ENCODE measurements at regions not wholly inside any gene's neighbourhood (a gene's known extent, or its start where the extent isn't known, plus 50 kb on each side); places are given as distances from the start of the nearest gene placed in this dataset.

DNA sequence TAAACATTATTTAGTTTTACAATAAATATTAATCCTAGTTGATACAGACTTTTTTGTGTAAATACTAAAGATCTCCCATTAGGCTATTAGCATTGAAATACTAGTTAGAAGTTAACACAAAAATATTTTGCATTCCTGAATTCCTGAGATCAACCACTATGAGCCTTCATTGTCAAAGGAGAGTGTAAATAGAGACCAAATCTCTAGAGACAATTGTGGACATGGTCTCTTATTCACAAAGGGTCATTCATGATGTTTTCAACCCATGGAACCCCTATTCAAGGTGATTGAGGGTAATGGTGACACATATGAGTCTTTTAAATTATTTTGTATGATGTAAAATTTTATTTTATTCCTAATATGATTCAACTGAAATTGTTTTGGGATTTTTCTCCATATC is 1454.8 kb upstream of the LRRTM3 start:
- no peaks in the 10 kb centered on the region for H3K27me3 ChIP-seq (ENCODE audit: insufficient read depth, low read length, poor library complexity)
- no peaks in the 10 kb centered on the region for H3K4me1 ChIP-seq (ENCODE audit: control insufficient read depth, low read depth, low read length)
- no peak overlapping the region for H3K4ac ChIP-seq (ENCODE audit: low read depth, low read length)
- peak; percentile 26 for DNase-seq
- H3K36me3 ChIP-seq (ENCODE audit: control insufficient read depth, insufficient read depth, low read length) = no peaks in the 10 kb centered on the region
- H3K79me2 ChIP-seq (ENCODE audit: control insufficient read depth, insufficient read depth, low read length) = no peaks in the 10 kb centered on the region
- H3K23ac ChIP-seq (ENCODE audit: low read length) = no peak overlapping the region
- no peak overlapping the region for H2BK15ac ChIP-seq (replicated peaks; ENCODE audit: low read depth)
- H3K18ac ChIP-seq (ENCODE audit: low read length) = no peak overlapping the region
- H4K5ac ChIP-seq (ENCODE audit: low read length) = no peak overlapping the region
- no peak overlapping the region for H3K27ac ChIP-seq (ENCODE audit: low read depth, low read length)
- no peak overlapping the region for H3K4me2 ChIP-seq (ENCODE audit: low read length)
- H3K9ac ChIP-seq (ENCODE audit: low read length) = no peak overlapping the region
- H2BK120ac ChIP-seq (ENCODE audit: low read depth, low read length) = no peak overlapping the region
- H2AK5ac ChIP-seq (ENCODE audit: low read length) = no peak overlapping the region
- H3K56ac ChIP-seq (ENCODE audit: low read length) = no peak overlapping the region
- no peaks in the 10 kb centered on the region for H3K79me1 ChIP-seq (ENCODE audit: low read length)
- H4K8ac ChIP-seq (ENCODE audit: low read depth, low read length) = no peak overlapping the region
- no peak overlapping the region for H2BK5ac ChIP-seq (ENCODE audit: low read length)
- no peak overlapping the region for H3K4me3 ChIP-seq (ENCODE audit: low read length)

DNA sequence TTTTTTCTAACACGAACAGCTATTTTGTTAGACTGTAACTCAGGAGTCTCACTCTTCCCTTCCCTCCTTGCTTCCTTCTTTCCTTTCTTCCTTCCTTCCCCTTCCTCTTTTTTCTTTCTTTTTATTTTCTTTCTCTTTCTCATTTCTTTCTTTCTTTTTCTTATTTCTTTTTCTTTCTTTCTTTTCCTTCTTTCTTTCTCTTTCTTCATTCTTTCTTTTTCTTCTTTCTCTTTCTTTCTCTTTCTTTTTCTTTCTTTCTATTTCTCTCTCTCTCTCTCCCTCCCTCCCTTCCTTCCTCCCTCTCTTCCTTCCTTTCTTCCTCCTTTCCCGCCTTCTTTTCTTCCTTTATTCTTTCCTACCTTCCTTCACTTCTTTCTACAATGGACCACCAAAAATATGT is 1443.0 kb upstream of the LRRTM3 start:
- DNase-seq = no peak
- 100% methylated on average over 1 of the region's 2 CpGs for WGBS (ENCODE audit: extremely low coverage, insufficient coverage, low lambda C conversion rate)
- no peak overlapping the region for H2BK120ac ChIP-seq (ENCODE audit: low read depth, low read length)

DNA sequence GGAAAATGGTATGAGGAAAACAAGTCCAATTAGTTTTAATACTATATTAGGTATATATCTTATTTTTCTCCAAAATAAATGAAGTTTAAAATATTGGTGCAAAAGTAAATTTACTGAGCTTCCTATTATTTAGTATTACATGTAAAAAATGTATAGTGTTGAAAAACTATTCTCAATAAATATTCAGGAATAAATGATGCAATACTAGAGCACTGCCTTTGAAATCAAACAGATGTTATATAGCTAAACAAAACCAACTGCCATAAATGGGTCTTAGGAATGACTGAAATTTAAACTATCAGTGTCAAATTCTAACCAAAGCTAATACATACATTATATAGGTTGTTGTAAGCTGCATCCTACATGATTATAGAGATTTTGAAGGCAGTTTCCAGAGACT is 1434.0 kb upstream of the LRRTM3 start:
- Histone ChIP-seq H3K23ac (ENCODE audit: low read length) (no peak overlapping the region), H2BK15ac (replicated peaks; ENCODE audit: low read depth) (no peak overlapping the region)

More for the DNA sequence above, 1443.0 kb upstream of the LRRTM3 start:
- Histone ChIP-seq H2BK5ac (ENCODE audit: low read length) (no peak overlapping the region), H3K4me2 (ENCODE audit: low read length) (no peak overlapping the region), H3K4me3 (ENCODE audit: low read length) (no peak overlapping the region), H3K56ac (ENCODE audit: low read length) (no peak overlapping the region), H4K5ac (ENCODE audit: low read length) (no peak overlapping the region), H3K79me2 (ENCODE audit: control insufficient read depth, insufficient read depth, low read length) (no peaks in the 10 kb centered on the region), H3K79me1 (ENCODE audit: low read length) (no peaks in the 10 kb centered on the region), H3K23ac (ENCODE audit: low read length) (no peak overlapping the region), H3K4ac (ENCODE audit: low read depth, low read length) (no peak overlapping the region), H3K27me3 (ENCODE audit: insufficient read depth, low read length, poor library complexity) (no peaks in the 10 kb centered on the region), H3K4me1 (ENCODE audit: control insufficient read depth, low read depth, low read length) (no peaks in the 10 kb centered on the region), H4K8ac (ENCODE audit: low read depth, low read length) (no peak overlapping the region), H3K27ac (ENCODE audit: low read depth, low read length) (no peak overlapping the region), H3K36me3 (ENCODE audit: control insufficient read depth, insufficient read depth, low read length) (no peaks in the 10 kb centered on the region), H3K9ac (ENCODE audit: low read length) (no peak overlapping the region), H2AK5ac (ENCODE audit: low read length) (no peak overlapping the region), H3K18ac (ENCODE audit: low read length) (no peak overlapping the region), H2BK15ac (replicated peaks; ENCODE audit: low read depth) (no peak overlapping the region)

DNA sequence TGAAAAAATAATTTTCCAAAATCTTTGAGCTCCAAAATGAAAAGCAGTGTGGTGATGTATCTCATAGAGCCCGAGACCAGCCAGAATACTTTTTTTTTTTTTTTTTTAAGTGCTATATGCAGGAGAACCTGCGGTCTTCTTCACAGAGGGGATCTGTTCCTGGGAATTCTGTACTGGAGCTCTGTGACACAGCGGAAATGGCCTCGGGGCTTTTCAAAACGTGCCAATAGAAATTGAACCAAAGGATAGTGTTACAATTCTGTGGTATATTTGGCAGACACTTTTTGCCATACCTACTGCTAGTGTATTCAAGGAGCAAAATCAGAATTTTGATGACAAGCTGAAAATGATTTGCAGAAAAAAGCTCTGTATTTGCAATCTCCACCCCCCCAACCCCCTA is 1429.3 kb upstream of the LRRTM3 start:
- no peaks in the 10 kb centered on the region for H3K79me1 ChIP-seq (ENCODE audit: low read length)
- H3K4me3 ChIP-seq (ENCODE audit: low read length) = no peak overlapping the region
- no peak overlapping the region for H2BK120ac ChIP-seq (ENCODE audit: low read depth, low read length)
- H3K27me3 ChIP-seq (ENCODE audit: insufficient read depth, low read length, poor library complexity) = no peaks in the 10 kb centered on the region
- no peaks in the 10 kb centered on the region for H3K4me1 ChIP-seq (ENCODE audit: control insufficient read depth, low read depth, low read length)
- H3K4me2 ChIP-seq (ENCODE audit: low read length) = no peak overlapping the region
- no peak overlapping the region for H2AK5ac ChIP-seq (ENCODE audit: low read length)
- H3K4ac ChIP-seq (ENCODE audit: low read depth, low read length) = no peak overlapping the region
- no peak overlapping the region for H4K8ac ChIP-seq (ENCODE audit: low read depth, low read length)
- H3K36me3 ChIP-seq (ENCODE audit: control insufficient read depth, insufficient read depth, low read length) = no peaks in the 10 kb centered on the region
- no peaks in the 10 kb centered on the region for H3K79me2 ChIP-seq (ENCODE audit: control insufficient read depth, insufficient read depth, low read length)
- H3K27ac ChIP-seq (ENCODE audit: low read depth, low read length) = no peak overlapping the region
- no peak overlapping the region for H3K9ac ChIP-seq (ENCODE audit: low read length)
- no CpG with 5 or more reads among the region's 5 CpGs for WGBS (ENCODE audit: extremely low coverage, insufficient coverage, low lambda C conversion rate)
- no peak overlapping the region for H2BK5ac ChIP-seq (ENCODE audit: low read length)
- no peak overlapping the region for H2BK15ac ChIP-seq (replicated peaks; ENCODE audit: low read depth)
- DNase-seq = no peak
- H3K18ac ChIP-seq (ENCODE audit: low read length) = no peak overlapping the region
- no peak overlapping the region for H3K23ac ChIP-seq (ENCODE audit: low read length)
- H3K56ac ChIP-seq (ENCODE audit: low read length) = no peak overlapping the region
- H4K5ac ChIP-seq (ENCODE audit: low read length) = no peak overlapping the region

More for the DNA sequence above, 1434.0 kb upstream of the LRRTM3 start:
- Histone ChIP-seq H3K4me2 (ENCODE audit: low read length) (no peak overlapping the region), H3K79me2 (ENCODE audit: control insufficient read depth, insufficient read depth, low read length) (no peaks in the 10 kb centered on the region), H3K4me1 (ENCODE audit: control insufficient read depth, low read depth, low read length) (no peaks in the 10 kb centered on the region), H2BK5ac (ENCODE audit: low read length) (no peak overlapping the region), H3K36me3 (ENCODE audit: control insufficient read depth, insufficient read depth, low read length) (no peaks in the 10 kb centered on the region), H3K4ac (ENCODE audit: low read depth, low read length) (no peak overlapping the region), H3K56ac (ENCODE audit: low read length) (no peak overlapping the region), H3K18ac (ENCODE audit: low read length) (no peak overlapping the region), H4K5ac (ENCODE audit: low read length) (no peak overlapping the region), H2BK120ac (ENCODE audit: low read depth, low read length) (no peak overlapping the region), H3K4me3 (ENCODE audit: low read length) (no peak overlapping the region), H2AK5ac (ENCODE audit: low read length) (no peak overlapping the region), H3K79me1 (ENCODE audit: low read length) (no peaks in the 10 kb centered on the region), H4K8ac (ENCODE audit: low read depth, low read length) (no peak overlapping the region), H3K27me3 (ENCODE audit: insufficient read depth, low read length, poor library complexity) (no peaks in the 10 kb centered on the region), H3K9ac (ENCODE audit: low read length) (no peak overlapping the region), H3K27ac (ENCODE audit: low read depth, low read length) (no peak overlapping the region)
- DNase-seq = no peak

DNA sequence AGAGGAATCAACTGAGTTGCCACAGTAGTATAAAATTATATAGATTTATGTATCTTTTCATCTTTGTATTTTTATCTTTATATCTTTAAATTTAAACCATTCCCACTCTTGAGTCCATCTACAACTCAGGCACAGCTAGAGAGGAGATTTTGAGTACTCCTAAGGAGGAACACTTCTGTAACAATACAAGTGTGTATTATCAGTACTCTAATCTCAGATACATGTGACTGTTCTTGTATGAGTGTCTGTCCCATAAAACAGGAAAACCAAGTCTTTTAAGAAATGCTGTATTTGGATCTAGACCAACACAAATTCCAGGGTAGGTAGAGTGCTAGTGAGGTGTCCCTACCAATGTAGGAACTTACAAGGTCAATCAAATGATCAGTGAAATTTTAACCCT is 1428.0 kb upstream of the LRRTM3 start:
- H4K8ac ChIP-seq (ENCODE audit: low read depth, low read length) = no peak overlapping the region

DNA sequence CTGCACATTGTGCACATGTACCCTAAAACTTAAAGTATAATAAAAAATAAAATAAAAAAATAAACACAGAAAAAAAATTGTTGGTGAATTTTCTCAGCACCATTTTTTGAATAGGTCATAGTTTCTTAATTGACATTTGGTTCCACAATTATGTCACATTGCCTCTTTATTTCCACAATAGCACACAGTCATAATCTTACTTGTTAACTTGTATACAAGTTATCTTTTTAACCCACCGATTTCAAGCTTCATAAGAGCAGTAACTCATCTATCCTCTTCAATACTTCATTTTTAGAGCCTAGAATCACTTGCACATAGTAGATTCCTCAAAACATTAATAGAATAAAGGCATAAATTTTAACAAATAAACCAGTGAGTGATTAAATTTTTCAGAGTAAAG is 1425.1 kb upstream of the LRRTM3 start:
- H2AK5ac ChIP-seq (ENCODE audit: low read length) = no peak overlapping the region
- no CpG with 5 or more reads among the region's 1 CpG for WGBS (ENCODE audit: extremely low coverage, insufficient coverage, low lambda C conversion rate)
- H2BK120ac ChIP-seq (ENCODE audit: low read depth, low read length) = no peak overlapping the region
- H3K36me3 ChIP-seq (ENCODE audit: control insufficient read depth, insufficient read depth, low read length) = no peaks in the 10 kb centered on the region
- no peak overlapping the region for H2BK5ac ChIP-seq (ENCODE audit: low read length)
- no peak overlapping the region for H3K56ac ChIP-seq (ENCODE audit: low read length)
- no peak overlapping the region for H3K9ac ChIP-seq (ENCODE audit: low read length)
- H3K4ac ChIP-seq (ENCODE audit: low read depth, low read length) = no peak overlapping the region
- H4K5ac ChIP-seq (ENCODE audit: low read length) = no peak overlapping the region
- no peak for DNase-seq
- H3K27me3 ChIP-seq (ENCODE audit: insufficient read depth, low read length, poor library complexity) = no peaks in the 10 kb centered on the region
- no peak overlapping the region for H3K4me2 ChIP-seq (ENCODE audit: low read length)
- no peak overlapping the region for H3K4me3 ChIP-seq (ENCODE audit: low read length)
- H3K4me1 ChIP-seq (ENCODE audit: control insufficient read depth, low read depth, low read length) = no peaks in the 10 kb centered on the region
- H2BK15ac ChIP-seq (replicated peaks; ENCODE audit: low read depth) = no peak overlapping the region
- no peaks in the 10 kb centered on the region for H3K79me2 ChIP-seq (ENCODE audit: control insufficient read depth, insufficient read depth, low read length)
- no peaks in the 10 kb centered on the region for H3K79me1 ChIP-seq (ENCODE audit: low read length)
- no peak overlapping the region for H3K23ac ChIP-seq (ENCODE audit: low read length)
- no peak overlapping the region for H3K27ac ChIP-seq (ENCODE audit: low read depth, low read length)
- no peak overlapping the region for H4K8ac ChIP-seq (ENCODE audit: low read depth, low read length)
- H3K18ac ChIP-seq (ENCODE audit: low read length) = no peak overlapping the region

More for the DNA sequence above, 1428.0 kb upstream of the LRRTM3 start:
- no peaks in the 10 kb centered on the region for H3K4me1 ChIP-seq (ENCODE audit: control insufficient read depth, low read depth, low read length)
- no peak overlapping the region for H3K56ac ChIP-seq (ENCODE audit: low read length)
- no peak overlapping the region for H3K9ac ChIP-seq (ENCODE audit: low read length)
- no peak overlapping the region for H2BK15ac ChIP-seq (replicated peaks; ENCODE audit: low read depth)
- no peak overlapping the region for H2BK5ac ChIP-seq (ENCODE audit: low read length)
- H2BK120ac ChIP-seq (ENCODE audit: low read depth, low read length) = no peak overlapping the region
- no peak overlapping the region for H3K4ac ChIP-seq (ENCODE audit: low read depth, low read length)
- H3K27me3 ChIP-seq (ENCODE audit: insufficient read depth, low read length, poor library complexity) = no peaks in the 10 kb centered on the region
- no peaks in the 10 kb centered on the region for H3K36me3 ChIP-seq (ENCODE audit: control insufficient read depth, insufficient read depth, low read length)
- H2AK5ac ChIP-seq (ENCODE audit: low read length) = no peak overlapping the region
- H3K4me3 ChIP-seq (ENCODE audit: low read length) = no peak overlapping the region
- no peak overlapping the region for H3K23ac ChIP-seq (ENCODE audit: low read length)
- no peak overlapping the region for H4K5ac ChIP-seq (ENCODE audit: low read length)
- no peaks in the 10 kb centered on the region for H3K79me2 ChIP-seq (ENCODE audit: control insufficient read depth, insufficient read depth, low read length)
- H3K79me1 ChIP-seq (ENCODE audit: low read length) = no peaks in the 10 kb centered on the region
- no peak overlapping the region for H3K4me2 ChIP-seq (ENCODE audit: low read length)
- no peak for DNase-seq
- no peak overlapping the region for H3K18ac ChIP-seq (ENCODE audit: low read length)
- no peak overlapping the region for H3K27ac ChIP-seq (ENCODE audit: low read depth, low read length)

All from mesendoderm (in vitro differentiated cells).